ENCODE measurements at regions not wholly inside any gene's neighbourhood (a gene's known extent, or its start where the extent isn't known, plus 50 kb on each side); places are given as distances from the start of the nearest gene placed in this dataset.

GRCh38 chr7:122206985-122207384, 62.9 kb upstream of the AASS start:
- H3K4me3 ChIP-seq (ENCODE audit: low read depth, low read length): no peak overlapping the region
- in situ Hi-C loops (cut with HindIII; ENCODE audit: low sequenced_read_pairs): no loop called here
- DNase-seq (ENCODE audit: low read depth): no peak
- no peak for TF ChIP-seq CTCF (IDR thresholded peaks at IDR 0.05; ENCODE audit: low read depth, low read length, missing control alignments)

- H3K4me3 ChIP-seq (ENCODE audit: low read depth, low read length): no peak overlapping the region
- no peak for DNase-seq (ENCODE audit: low read depth)
- in situ Hi-C loops (cut with HindIII; ENCODE audit: low sequenced_read_pairs): no loop called here
- no peak for TF ChIP-seq CTCF (IDR thresholded peaks at IDR 0.05; ENCODE audit: low read depth, low read length, missing control alignments)
Observed at GRCh38 chr7:122203814-122204213, 59.8 kb upstream of the AASS start.

- H3K4me3 ChIP-seq (ENCODE audit: low read depth, low read length): no peak overlapping the region
- no peak for DNase-seq (ENCODE audit: low read depth)
- no peak for TF ChIP-seq CTCF (IDR thresholded peaks at IDR 0.05; ENCODE audit: low read depth, low read length, missing control alignments)
- in situ Hi-C loops (cut with HindIII; ENCODE audit: low sequenced_read_pairs): no loop called here
Observed at GRCh38 chr7:122200888-122201287, 56.8 kb upstream of the AASS start.

- no peak for TF ChIP-seq CTCF (IDR thresholded peaks at IDR 0.05; ENCODE audit: low read depth, low read length, missing control alignments)
- in situ Hi-C loops (cut with HindIII; ENCODE audit: low sequenced_read_pairs): no loop called here
- no peak for DNase-seq (ENCODE audit: low read depth)
- H3K4me3 ChIP-seq (ENCODE audit: low read depth, low read length): no peak overlapping the region
Observed at GRCh38 chr7:122199171-122199570, 55.1 kb upstream of the AASS start.

- no peak for TF ChIP-seq CTCF (IDR thresholded peaks at IDR 0.05; ENCODE audit: low read depth, low read length, missing control alignments)
- in situ Hi-C loops (cut with HindIII; ENCODE audit: low sequenced_read_pairs): no loop called here
- no peak overlapping the region for H3K4me3 ChIP-seq (ENCODE audit: low read depth, low read length)
- no peak for DNase-seq (ENCODE audit: low read depth)
Observed at GRCh38 chr7:122198581-122198980, 54.5 kb upstream of the AASS start.

Measured in astrocyte of the cerebellum (primary cell).